GM19452 (cell line): ENCODE measurements at regions not wholly inside any gene's neighbourhood (a gene's known extent, or its start where the extent isn't known, plus 50 kb on each side); places are given as distances from the start of the nearest gene placed in this dataset.
"Not testable (repeated sequence)": the region's sequence is repeated elsewhere in the genome, so short reads cannot be mapped to it uniquely, and the experiment has no call there.

Experiments used
- ATAC-seq: cut with Tn5 transposase; IDR thresholded peaks from one replicate; pipeline ENCODE4 v1.9.1; 2021; ENCODE audit not compliant: unreplicated experiment

DNA sequence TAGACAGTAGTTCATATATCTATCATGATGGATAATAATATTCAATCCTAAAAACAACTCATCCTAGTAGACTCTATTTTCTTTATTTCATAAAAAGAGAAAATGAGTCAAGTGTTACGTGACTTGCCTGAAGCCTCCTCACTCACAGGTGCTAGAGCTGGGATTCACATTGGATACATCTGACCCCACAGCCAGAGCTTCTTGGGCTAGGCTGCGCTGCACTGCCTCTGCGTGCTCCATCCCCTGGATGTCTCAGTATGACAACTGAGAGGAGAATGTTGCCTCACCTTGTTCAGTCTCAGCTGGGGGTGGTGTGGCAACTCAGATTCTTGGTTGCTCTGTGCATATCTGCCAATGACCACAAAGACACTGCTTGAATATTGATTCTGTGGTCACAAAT, 286.6 kb downstream of the LIG4 start:
- no peak for ATAC-seq

DNA sequence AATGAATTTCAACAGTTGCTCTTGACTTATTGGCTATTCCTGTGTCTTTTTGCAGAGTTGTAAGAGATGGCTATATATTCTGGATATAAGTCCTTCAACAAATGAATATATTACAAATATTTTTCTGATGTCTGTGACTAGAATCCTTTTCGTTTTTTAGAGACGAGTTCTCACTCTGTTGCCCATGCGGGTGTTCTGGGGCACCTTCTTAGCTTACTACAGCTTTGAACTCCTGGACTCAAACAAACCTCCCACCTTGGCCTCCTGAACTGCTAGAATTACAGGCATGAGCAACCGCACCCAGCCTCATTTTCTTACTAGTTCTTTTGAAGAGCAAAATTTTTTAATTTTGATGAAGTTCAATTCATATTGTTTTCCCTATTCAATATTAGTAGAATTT, 287.8 kb downstream of the LIG4 start:
- ATAC-seq, result no peak

DNA sequence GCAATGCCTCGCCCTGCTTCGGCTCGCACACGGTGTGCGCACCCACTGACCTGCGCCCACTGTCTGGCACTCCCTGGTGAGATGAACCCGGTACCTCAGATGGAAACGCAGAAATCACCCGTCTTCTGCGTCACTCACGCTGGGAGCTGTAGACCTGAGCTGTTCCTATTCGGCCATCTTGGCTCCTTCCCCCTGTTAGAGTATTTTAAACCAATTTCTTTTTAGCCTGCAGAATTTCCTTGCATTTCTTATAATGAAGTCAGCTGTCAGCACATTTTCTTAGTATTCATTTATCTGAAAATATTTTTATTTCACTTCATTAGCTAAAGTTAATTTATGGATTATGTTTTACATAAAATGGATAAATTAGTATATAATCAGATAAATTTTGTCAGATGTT, 288.8 kb downstream of the LIG4 start:
- ATAC-seq, result not testable (repeated sequence)

DNA sequence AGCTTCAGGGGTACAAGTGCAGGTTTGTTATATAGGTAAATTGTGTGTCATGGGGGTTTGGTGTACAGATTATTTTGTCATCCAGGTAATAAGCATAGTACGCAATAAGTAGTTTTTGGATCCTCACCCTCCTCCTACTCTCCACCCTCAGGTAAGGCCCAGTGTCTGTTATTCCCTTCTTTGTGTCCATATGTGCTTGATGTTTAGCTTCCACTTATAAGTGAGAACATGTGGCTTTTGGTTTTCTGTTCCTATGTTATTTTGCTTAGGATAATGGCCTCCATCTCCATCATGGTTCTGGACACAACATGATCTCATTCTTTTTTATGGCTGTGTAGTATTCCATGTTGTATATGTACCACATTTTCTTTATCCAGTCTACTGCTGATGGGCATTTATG, 298.4 kb downstream of the LIG4 start:
- ATAC-seq, result not testable (repeated sequence)

DNA sequence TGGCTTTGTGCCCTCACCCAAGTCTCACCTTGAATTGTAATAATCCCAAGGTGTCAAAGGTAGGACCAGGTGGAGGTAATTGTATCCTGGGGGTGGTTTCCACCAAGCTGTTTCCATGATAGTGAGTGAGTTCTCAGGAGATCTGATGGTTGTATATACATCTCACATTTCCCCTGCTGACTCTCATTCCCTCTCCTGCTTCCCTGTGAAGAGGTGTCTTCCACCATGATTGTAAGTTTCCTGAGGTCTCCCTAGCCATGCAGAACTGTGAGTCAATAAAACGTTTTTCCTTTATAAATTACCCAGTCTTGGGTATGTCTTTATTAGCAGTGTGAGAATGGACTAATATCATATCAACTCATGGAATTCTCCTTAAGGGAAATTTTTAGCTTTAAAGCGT, 302.6 kb downstream of the LIG4 start:
- ATAC-seq, result no peak

DNA sequence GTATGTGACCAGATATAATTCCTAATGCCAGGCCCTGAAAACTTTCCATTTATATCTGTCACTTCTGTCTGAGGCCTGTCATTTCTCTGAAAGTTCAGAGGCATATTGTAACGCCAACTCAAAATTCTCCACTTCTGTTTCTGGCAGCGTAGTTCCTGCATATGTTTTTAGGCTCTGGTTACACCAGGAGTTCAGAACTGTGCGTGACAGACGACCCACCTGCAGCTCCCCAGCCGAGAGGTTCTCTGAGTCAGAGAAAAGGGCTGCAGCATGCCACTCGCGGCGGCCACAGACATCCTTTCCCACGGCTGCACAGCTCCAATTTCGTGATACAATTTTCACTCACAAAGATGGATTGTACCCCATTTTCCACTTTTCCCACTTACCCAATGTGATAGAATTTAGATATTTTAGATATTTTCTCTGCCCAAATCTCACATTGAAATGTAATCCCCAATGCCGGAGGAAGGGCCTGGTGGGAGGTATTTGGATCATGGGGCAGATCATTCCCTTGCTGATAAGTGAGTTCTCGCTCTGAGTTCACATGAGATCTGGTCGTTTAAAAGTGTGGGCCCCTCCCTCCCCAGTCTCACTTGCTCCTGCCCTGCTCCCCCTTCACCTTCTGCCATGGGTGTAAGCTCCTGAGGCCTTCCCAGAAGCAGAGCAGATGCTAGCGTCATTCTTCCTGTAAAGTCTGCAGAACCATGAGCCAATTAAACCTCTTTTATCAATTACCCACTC, 308.1 kb downstream of the LIG4 start:
- ATAC-seq, result no peak

DNA sequence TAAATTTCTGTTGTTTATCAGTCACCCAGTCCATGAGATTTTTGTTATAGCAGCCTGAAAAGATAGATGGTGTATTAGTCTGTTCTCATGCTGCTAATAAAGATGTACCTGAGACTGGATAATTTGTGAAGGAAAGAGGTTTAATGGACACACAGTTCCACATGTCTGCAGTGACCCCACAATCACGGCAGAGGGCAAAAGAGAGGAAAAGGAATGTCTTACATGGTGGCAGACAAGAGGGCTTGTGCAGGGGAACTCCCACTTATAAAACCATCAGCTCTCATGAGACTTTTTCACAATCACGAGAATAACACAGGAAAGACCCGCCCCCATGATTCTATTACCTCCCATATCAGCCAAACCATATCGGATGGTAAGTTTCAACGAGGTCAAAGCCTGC, 309.2 kb downstream of the LIG4 start:
- no peak for ATAC-seq

DNA sequence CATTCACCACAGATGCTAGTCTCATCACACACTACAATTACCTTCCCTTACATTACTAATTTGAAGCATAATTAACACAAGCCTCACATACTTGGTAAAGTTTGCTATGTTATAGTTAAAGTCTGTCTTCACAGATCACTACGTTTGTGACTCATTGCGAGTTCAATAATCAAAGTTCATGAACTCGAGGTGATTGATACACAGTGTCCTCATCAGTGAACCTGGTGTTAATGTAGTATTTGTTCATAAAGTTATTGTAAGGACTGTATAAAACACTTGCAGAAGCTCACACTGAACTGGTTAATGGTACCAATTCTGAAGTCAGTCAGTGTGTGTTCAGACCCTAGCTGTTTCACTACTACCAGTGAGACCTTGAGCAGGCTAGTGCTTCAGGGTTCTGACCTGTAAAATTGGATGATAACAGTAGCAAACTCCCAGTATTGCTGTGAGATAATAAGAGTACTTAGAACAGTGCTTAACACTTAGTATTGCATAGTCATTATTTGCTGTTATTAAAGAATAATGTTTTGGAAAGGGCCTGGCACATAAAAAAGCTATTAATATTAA, 313.3 kb downstream of the LIG4 start:
- ATAC-seq, result no peak

DNA sequence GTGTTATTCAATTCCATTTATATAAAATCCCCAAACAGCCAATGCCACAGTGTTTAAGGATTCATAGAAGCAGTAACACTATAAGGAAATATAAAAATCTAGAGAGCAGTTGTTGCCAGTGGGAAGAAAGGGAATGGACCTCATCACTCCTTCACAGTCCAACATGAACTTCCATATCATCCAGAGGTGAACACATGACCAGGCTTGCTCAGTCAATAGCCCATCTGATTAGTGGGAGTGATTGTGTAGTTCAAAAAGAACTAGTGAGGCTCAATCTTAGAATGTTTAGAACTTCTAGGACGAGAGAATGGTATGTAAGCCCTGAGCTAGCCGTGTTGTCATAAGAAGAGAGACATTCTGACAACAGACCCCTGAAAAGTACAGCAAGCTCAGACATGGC, 314.1 kb downstream of the LIG4 start:
- no peak for ATAC-seq

DNA sequence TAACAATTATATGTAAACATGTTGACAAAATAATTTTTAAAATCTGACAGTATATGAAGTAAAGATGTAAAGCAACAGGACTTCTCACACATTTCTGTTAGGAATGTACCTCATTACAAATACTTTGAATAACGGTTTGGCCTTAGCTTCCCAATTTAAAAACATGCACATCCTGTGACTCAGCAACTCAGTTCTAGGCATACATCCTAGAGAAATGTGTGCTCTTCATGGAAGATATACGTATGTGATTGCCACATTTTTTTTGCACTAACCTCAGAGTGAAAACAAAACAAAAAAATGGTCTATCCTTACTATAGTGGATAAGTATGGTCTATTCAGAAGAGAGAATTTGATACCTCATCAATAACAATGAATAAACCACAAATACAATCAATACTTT, 314.6 kb downstream of the LIG4 start:
- no peak for ATAC-seq

DNA sequence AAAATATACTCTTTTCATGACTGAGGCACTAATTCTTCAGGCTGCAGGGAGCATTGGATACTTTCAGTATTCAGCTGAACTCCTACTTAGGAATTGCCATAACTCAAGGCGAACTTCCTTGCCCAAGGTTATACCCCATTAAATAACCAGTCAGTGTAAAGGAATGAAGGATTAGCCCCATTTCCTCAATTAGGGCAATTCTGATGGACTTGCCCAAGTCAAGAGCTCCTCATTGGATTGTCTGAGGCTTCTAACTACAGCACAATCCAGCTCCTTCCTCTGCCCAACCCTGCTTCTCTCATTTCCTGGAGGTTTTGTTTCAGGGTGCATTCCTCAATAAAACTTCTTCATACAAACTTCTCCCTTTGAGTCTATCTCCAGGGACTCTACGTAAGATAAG, 329.2 kb downstream of the LIG4 start:
- ATAC-seq, result no peak

DNA sequence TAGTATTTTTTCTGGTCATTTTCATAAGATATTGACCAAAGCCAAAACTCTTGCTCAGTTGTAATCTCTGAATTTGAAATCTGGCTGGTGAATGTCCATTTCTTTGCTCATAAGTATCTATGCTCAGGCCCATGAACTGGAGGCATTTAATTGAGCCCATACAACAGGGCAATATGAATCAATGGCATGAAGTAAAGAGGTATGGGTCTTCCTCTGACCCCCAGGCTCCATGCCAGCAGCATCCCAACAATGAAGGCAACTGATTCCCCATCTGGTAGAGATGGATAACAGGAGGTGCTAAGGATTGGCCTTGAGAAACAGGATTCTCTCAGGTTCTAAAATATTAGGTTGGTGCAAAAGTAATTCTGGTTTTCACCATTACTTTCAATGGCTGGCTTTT, 330.8 kb downstream of the LIG4 start:
- no peak for ATAC-seq

DNA sequence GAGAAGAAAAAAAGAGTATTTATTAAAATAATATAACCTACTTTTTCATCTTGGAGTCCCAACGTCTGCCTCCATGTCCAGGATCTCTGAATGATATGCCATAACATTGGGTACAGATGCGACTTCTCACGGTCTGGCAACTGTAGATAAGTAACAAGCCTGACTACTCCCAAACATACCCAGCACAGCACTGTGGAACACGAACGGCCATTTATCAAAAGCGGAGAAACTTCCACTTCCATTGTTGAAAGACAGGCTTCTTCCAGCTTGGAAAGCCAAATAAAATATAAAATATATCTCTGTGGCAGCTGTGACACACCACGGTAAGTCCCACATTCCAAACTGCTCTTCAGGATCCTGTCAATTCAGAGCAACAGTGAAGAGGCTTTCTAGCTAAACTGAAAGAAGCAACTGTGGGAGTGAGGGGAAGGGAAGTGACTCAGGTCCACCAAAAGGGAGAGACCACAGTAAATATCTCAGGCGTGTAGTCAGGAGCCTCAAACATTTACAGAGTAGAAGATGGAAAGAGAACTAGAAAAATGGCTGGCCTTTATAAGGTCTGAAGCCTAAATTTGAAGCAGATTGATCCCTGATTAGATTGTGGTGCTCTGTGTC, 331.7 kb downstream of the LIG4 start:
- ATAC-seq, result no peak

DNA sequence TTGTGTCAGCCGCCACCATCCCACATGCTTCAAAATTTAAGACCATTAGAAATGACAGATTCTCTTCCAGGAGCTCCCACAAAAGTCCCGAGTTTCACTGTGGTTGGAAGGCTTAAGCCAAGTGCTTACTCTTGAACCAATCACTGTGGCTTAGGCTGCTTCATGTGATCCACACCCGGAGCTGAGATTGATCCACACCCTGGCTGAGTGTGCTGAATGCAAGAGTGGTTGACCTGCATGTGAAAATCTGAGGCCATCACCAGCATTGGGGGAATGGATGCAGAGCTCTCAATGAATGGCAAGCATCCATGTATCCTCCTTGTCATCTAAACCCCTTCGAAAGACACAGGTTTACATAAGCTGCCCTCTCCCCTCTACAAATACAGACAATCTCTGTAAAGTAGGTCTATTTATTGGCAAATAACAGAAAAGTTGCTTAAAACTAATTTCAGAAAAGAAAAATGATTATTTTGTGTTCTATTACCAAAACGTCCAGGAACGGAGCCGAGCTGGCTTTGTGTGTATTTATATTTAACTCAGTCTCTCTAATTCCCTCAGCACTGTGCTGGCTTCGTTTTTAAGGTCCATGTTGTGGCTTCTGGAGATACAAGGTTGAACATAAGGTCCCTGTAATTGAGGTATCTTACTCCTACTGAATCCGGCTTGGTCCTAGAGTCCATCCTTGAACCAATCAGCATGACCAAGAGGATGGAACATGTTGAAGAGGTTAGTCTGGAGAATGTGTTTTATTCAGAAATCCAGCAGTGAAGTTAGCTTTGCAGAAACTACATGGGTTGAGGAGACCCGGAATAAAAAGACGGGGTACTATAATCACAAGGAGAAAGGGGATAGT, 332.4 kb downstream of the LIG4 start:
- ATAC-seq, result no peak

DNA sequence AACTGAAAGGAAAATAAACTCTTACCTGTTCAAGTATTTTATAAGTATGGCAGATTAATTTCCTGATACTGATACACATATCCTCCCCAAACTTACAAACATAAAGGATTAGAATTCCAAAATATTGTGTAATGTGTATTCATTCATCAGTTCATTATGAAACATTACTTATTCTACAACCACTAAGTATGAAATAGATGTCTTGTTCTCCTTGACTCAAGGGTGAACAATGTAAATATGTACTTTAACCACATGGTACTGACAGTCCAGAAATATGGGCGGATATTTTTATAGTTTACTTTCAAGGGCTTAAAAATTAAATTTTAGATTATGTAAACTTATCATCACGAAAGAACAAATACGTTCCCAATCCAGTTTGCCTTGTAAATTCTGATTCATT, 334.0 kb downstream of the LIG4 start:
- ATAC-seq, result no peak

DNA sequence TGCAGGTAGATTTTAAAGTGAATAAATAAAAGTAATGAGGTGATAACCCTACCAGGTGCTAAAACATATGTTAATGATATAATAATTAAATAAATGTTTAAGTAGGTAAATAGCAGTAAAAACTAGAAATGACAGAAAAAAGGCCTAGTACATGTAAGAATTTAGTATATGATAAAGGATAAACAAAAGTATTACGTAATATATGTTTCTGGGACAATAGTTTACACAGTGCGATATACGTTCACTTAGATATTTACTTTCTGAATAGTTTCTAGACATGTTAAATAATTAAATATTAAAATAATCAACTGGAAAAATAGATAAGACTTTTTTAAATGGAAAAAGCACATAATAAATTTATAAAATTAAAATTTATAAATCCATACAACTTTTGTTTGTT, 340.9 kb downstream of the LIG4 start:
- no peak for ATAC-seq

DNA sequence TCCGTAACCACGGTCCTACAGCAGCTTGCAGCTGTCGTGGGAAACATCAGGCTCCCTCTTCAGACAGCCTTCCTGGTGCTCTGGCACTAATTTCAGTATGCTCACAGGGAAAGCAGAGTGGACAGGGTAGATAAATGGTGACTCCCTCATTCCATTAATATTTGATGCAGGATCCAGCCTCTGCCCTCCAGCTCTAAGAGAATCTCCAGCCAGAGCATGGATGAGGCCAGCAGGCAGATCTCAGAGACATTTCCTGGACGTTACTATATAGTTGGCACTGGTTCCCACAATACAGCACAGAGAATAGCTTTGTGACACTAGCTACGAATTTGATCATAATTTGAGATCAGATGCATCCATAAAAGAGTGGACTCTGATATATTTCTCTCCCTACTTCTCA, 341.4 kb downstream of the LIG4 start:
- ATAC-seq, result no peak

DNA sequence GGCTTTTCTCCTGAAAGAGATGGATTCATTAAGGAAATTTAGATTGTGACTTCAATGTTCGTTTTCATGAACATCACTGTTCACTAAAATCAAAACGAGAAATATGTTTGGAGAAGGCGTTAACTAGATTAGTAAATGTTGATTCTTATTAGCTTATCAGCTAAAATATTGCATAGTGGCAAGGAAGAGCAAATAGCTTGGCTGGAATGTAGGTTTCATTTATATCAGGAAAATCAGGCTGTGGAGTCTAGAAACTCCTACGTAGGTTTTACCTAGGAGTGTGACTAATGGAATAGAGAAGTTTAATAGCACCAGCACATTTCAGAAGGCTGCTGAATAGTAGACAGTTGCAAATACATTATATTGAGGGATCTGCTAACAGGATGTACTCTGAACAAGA, 344.9 kb downstream of the LIG4 start:
- ATAC-seq, result no peak

DNA sequence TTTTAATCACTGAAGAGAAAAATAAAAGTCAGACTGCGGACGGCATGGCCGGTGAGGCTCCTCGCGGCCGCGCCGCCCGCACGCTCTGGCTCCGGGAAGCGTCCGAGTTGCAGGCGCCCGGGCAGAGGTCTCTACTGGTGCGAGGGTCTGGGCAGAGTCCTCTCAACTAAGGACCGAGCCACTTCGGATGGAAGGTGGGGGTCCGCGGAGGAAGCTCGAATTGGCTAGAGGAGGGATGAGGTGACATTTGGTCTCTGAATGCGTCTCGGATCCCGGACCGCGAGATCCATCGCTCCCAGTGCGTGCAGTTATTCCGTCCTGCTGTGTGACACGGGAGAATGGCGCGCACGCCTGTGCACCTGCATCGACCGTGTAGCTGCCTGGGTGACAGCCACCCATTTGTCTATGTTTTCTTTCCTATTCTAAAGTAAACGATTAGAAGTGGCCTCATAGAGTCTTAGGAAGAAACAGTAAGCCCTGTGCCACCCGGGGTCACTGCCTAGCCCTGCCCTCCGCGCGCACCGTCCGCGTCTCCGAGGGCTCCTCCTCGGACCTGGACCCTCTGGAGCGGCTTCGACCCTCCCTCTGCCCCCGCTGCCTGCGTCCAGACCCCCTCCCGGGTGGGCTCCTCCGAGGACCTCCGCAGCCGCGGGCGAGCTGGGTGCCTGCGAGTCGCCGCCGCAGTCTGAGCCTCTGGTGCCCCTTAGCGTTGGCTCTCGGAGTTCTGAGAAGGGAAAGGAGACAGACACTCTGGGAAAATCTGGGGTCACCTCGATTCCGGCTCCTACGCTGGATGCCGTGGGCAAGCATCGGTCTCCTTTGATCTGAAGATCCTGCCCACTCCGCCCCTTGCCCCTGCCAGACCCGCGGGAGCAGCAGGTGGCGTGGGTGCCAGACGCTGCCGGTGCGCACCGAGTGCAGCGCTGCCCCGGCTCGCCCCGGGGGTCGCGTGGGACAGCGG, 347.4 kb downstream of the LIG4 start:
- ATAC-seq, result no peak

DNA sequence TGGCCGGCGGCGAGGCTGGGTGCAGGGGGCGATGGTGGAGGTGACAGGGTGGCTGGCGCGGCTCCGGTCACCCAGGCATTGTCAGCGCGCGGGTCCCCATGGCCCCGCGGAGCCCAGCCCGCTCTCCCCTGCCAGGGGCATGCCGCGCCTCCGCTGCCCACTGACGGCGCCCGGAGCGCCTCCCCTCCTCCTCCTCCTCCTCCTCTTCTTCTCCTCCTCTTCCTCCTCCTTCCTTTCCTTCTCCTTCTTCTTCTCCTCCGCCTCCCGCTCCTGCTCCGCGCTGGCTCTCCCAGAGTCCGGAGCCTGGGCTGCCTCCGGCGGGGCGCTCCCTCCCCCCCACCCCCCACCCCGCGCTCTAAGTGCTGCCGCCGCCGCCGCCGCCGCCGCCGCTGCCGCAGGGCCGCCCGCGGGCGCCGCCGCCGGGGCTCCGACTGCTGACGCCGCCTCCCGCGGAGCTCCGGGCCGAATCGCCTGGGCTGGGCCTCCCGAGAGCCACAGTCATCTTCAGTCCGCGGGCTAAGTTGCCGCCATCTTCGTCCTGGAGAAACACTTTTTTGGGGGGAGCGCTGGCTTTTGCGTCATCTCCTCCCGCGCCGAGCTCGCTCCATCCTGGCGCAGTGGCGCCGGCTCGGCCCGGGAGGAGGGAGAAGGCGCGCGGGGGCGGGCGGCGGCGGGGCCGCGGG, 348.3 kb downstream of the LIG4 start:
- ATAC-seq, result no peak
